Chondrocyte (in vitro differentiated cells): ENCODE measurements at regions not wholly inside any gene's neighbourhood (a gene's known extent, or its start where the extent isn't known, plus 50 kb on each side); places are given as distances from the start of the nearest gene placed in this dataset.

Experiments used
- DNase-seq: peaks from one replicate; pipeline ENCODE4 v3.0.0; 2021; ENCODE audit warnings: mixed read lengths, low spot score
- H3K27ac Mint-ChIP-seq: one replicate; pipeline ENCODE4 v1.8.0; 2021; ENCODE audit warnings: mild to moderate bottlenecking, moderate library complexity, mixed read lengths; ENCODE audit not compliant: unreplicated experiment
- H3K27me3 Mint-ChIP-seq: 2 replicates; pipeline ENCODE4 v1.8.0; 2021; ENCODE audit warnings: low read depth, mixed read lengths
- H3K36me3 Mint-ChIP-seq: 2 replicates; pipeline ENCODE4 v1.8.0; 2021; ENCODE audit warnings: low read depth, mixed read lengths
- H3K4me1 Mint-ChIP-seq: 2 replicates; pipeline ENCODE4 v1.8.0; 2021; ENCODE audit warnings: low read depth, mild to moderate bottlenecking, mixed read lengths
- H3K4me3 Mint-ChIP-seq: one replicate; pipeline ENCODE4 v1.8.0; 2021; ENCODE audit warnings: mild to moderate bottlenecking, moderate library complexity, mixed read lengths; ENCODE audit not compliant: unreplicated experiment
- H3K9me3 Mint-ChIP-seq: 2 replicates; pipeline ENCODE4 v1.8.0; 2021; ENCODE audit warnings: low read depth, mixed read lengths
- CTCF ChIP-seq: fragments of 200-600 bp; sonication (generic); IDR thresholded peaks from 2 replicates; pipeline ENCODE4 v1.5.0; 2021; ENCODE audit warnings: antibody characterized with exemption, mild to moderate bottlenecking, moderate library complexity

DNA sequence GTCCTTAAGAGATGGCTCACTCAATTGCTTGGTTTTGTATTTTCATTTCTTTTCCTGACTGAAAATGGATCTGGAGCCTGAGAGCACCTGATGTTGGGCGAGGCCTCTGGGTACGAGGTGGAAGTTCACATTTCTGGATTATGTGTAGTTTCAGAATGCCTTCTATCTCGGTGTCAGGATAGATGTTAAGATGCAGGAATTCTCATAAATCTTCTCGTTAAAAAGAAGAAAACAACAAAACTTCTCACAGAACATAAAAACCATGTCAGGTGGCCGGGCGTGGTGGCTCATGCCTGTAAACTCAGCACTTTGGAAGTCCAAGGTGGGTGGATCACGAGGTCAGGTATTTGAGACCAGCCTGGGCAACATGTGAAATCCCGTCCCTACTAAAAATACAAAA lies 101.8 kb downstream of the RHOU start:
- Mint-ChIP-seq H3K9me3 (no peaks in the 10 kb centered on the region), H3K4me3 (no peak overlapping the region), H3K4me1 (peaks cover 47% of the 10 kb centered on the region), H3K36me3 (peaks cover 1% of the 10 kb centered on the region), H3K27me3 (no peaks in the 10 kb centered on the region), H3K27ac (no peak overlapping the region)
- TF ChIP-seq CTCF: no peak
- no peak for DNase-seq

GRCh38 chr1:228837817-228838716 lies 102.8 kb downstream of the RHOU start:
- no peaks in the 10 kb centered on the region for H3K27me3 Mint-ChIP-seq
- peaks cover 4% of the 10 kb centered on the region for H3K9me3 Mint-ChIP-seq
- H3K4me1 Mint-ChIP-seq: peaks cover 52% of the 10 kb centered on the region
- no peak for DNase-seq
- H3K36me3 Mint-ChIP-seq: peaks cover 1% of the 10 kb centered on the region
- no peak overlapping the region for H3K4me3 Mint-ChIP-seq
- peak overlapping the region; percentile 68 for H3K27ac Mint-ChIP-seq
- no peak for TF ChIP-seq CTCF

GRCh38 chr1:228838717-228839500 lies 103.6 kb downstream of the RHOU start:
- Mint-ChIP-seq H3K27ac (peak overlapping the region; percentile 68), H3K4me3 (no peak overlapping the region), H3K36me3 (peaks cover 3% of the 10 kb centered on the region), H3K9me3 (peaks cover 6% of the 10 kb centered on the region), H3K4me1 (peaks cover 45% of the 10 kb centered on the region), H3K27me3 (no peaks in the 10 kb centered on the region)
- DNase-seq: no peak
- no peak for TF ChIP-seq CTCF

GRCh38 chr1:228839656-228840055 lies 104.4 kb downstream of the RHOU start:
- Mint-ChIP-seq H3K9me3 (peaks cover 6% of the 10 kb centered on the region), H3K4me3 (no peak overlapping the region), H3K27ac (no peak overlapping the region), H3K27me3 (no peaks in the 10 kb centered on the region), H3K36me3 (peaks cover 3% of the 10 kb centered on the region), H3K4me1 (peaks cover 37% of the 10 kb centered on the region)
- TF ChIP-seq CTCF: no peak
- DNase-seq: no peak

- Mint-ChIP-seq H3K27ac (no peak overlapping the region), H3K27me3 (no peaks in the 10 kb centered on the region), H3K4me1 (peaks cover 28% of the 10 kb centered on the region), H3K36me3 (peaks cover 3% of the 10 kb centered on the region), H3K9me3 (peaks cover 6% of the 10 kb centered on the region), H3K4me3 (no peak overlapping the region)
- no peak for DNase-seq
- no peak for TF ChIP-seq CTCF
Measured at GRCh38 chr1:228841632-228842031, 106.4 kb downstream of the RHOU start.
